Esophagus muscularis mucosa (tissue), 3 donors: ENCODE measurements at regions not wholly inside any gene's neighbourhood (a gene's known extent, or its start where the extent isn't known, plus 50 kb on each side); places are given as distances from the start of the nearest gene placed in this dataset.

Experiments used
- CTCF ChIP-seq, 3 experiments: fragments of 200-600 bp in 2 of 3; fragments of 450-650 bp in 1 of 3; sonication (generic) in 2 of 3; IDR thresholded peaks; one replicate each; pipeline ENCODE4 v1.5.1; 2017 to 2019; ENCODE audit warnings: antibody characterized with exemption in 3 of 3, mild to moderate bottlenecking in 2 of 3, moderate library complexity in 1 of 3
- POLR2A ChIP-seq: fragments of 450-650 bp; IDR thresholded peaks from one replicate; pipeline ENCODE4 v1.6.1; 2017; ENCODE audit warnings: antibody characterized with exemption, moderate library complexity, mild to moderate bottlenecking, low read depth
- POLR2AphosphoS5 ChIP-seq, 2 donors: sonication (generic); formaldehyde crosslinking; IDR thresholded peaks; one replicate each; pipeline ENCODE4 v1.6.1; 2017; ENCODE audit warnings: antibody characterized with exemption in 2 of 2

- no peak for TF ChIP-seq CTCF (IDR thresholded peaks at IDR 0.05)
- no peak for TF ChIP-seq POLR2A
- no peak for TF ChIP-seq POLR2AphosphoS5 (IDR thresholded peaks at IDR 0.05)
Measured at GRCh38 chr7:47186316-47186715, 395.6 kb downstream of the TNS3 start.
